ENCODE measurements at regions not wholly inside any gene's neighbourhood (a gene's known extent, or its start where the extent isn't known, plus 50 kb on each side); places are given as distances from the start of the nearest gene placed in this dataset.
A peak's percentile ranks its signal among the peaks of the same experiment; 100 is the strongest.

- in situ Hi-C loops (cut with HindIII; ENCODE audit: low sequenced_read_pairs), result no loop called here
- no peak for DNase-seq (ENCODE audit: low spot score)
Observed at GRCh38 chr9:82581516-82581915, 481.4 kb downstream of the RASEF start.

- no peak for DNase-seq (ENCODE audit: low spot score)
Observed at GRCh38 chr9:82581935-82582334, 481.0 kb downstream of the RASEF start.

GRCh38 chr9:82582693-82583092, 480.2 kb downstream of the RASEF start:
- no peak for DNase-seq (ENCODE audit: low spot score)
- in situ Hi-C loops (cut with HindIII; ENCODE audit: low sequenced_read_pairs), result no loop called here

More at GRCh38 chr9:82581935-82582334, 481.0 kb downstream of the RASEF start:
- in situ Hi-C loops (cut with HindIII; ENCODE audit: low sequenced_read_pairs), result no loop called here

- DNase-seq (ENCODE audit: low spot score), result no peak
- in situ Hi-C loops (cut with HindIII; ENCODE audit: low sequenced_read_pairs), result no loop called here
Observed at GRCh38 chr9:82583524-82583923, 479.4 kb downstream of the RASEF start.

- DNase-seq (ENCODE audit: low spot score), result no peak
- in situ Hi-C loops (cut with HindIII; ENCODE audit: low sequenced_read_pairs), result no loop called here
Observed at GRCh38 chr9:82584349-82584863, 478.5 kb downstream of the RASEF start.

GRCh38 chr9:82586918-82587356, 476.0 kb downstream of the RASEF start:
- in situ Hi-C loops (cut with HindIII; ENCODE audit: low sequenced_read_pairs), result no loop called here
- DNase-seq (ENCODE audit: low spot score), result no peak

GRCh38 chr9:82588301-82589180, 474.4 kb downstream of the RASEF start:
- in situ Hi-C loops (cut with HindIII; ENCODE audit: low sequenced_read_pairs), result no loop called here
- no peak for DNase-seq (ENCODE audit: low spot score)

GRCh38 chr9:82590845-82591244, 472.1 kb downstream of the RASEF start:
- no peak for DNase-seq (ENCODE audit: low spot score)
- in situ Hi-C loops (cut with HindIII; ENCODE audit: low sequenced_read_pairs), result no loop called here

GRCh38 chr9:82593501-82593900, 469.4 kb downstream of the RASEF start:
- in situ Hi-C loops (cut with HindIII; ENCODE audit: low sequenced_read_pairs), result no loop called here
- peak; percentile 29 for DNase-seq (ENCODE audit: low spot score)

- no peak for DNase-seq (ENCODE audit: low spot score)
- in situ Hi-C loops (cut with HindIII; ENCODE audit: low sequenced_read_pairs), result no loop called here
Observed at GRCh38 chr9:82597241-82598203, 465.4 kb downstream of the RASEF start.

GRCh38 chr9:82598241-82599039, 464.5 kb downstream of the RASEF start:
- in situ Hi-C loops (cut with HindIII; ENCODE audit: low sequenced_read_pairs), result no loop called here
- no peak for DNase-seq (ENCODE audit: low spot score)

- no peak for DNase-seq (ENCODE audit: low spot score)
- in situ Hi-C loops (cut with HindIII; ENCODE audit: low sequenced_read_pairs), result no loop called here
Observed at GRCh38 chr9:82599336-82599949, 463.5 kb downstream of the RASEF start.

- DNase-seq (ENCODE audit: low spot score), result no peak
- in situ Hi-C loops (cut with HindIII; ENCODE audit: low sequenced_read_pairs), result no loop called here
Observed at GRCh38 chr9:82600536-82601292, 462.2 kb downstream of the RASEF start.

GRCh38 chr9:82601293-82601771, 461.6 kb downstream of the RASEF start:
- no peak for DNase-seq (ENCODE audit: low spot score)
- in situ Hi-C loops (cut with HindIII; ENCODE audit: low sequenced_read_pairs), result no loop called here

- no peak for DNase-seq (ENCODE audit: low spot score)
- in situ Hi-C loops (cut with HindIII; ENCODE audit: low sequenced_read_pairs), result no loop called here
Observed at GRCh38 chr9:82604947-82605656, 457.8 kb downstream of the RASEF start.

- in situ Hi-C loops (cut with HindIII; ENCODE audit: low sequenced_read_pairs), result no loop called here
- no peak for DNase-seq (ENCODE audit: low spot score)
Observed at GRCh38 chr9:82605657-82606031, 457.3 kb downstream of the RASEF start.

- peak; percentile 12 for DNase-seq (ENCODE audit: low spot score)
- in situ Hi-C loops (cut with HindIII; ENCODE audit: low sequenced_read_pairs), result no loop called here
Observed at GRCh38 chr9:82606071-82606470, 456.9 kb downstream of the RASEF start.
